ENCODE measurements at regions not wholly inside any gene's neighbourhood (a gene's known extent, or its start where the extent isn't known, plus 50 kb on each side); places are given as distances from the start of the nearest gene placed in this dataset.

GRCh38 chr1:220336391-220337031 lies 64.3 kb upstream of the RAB3GAP2 start:
- TF ChIP-seq REST (IDR thresholded peaks at IDR 0.05; ENCODE audit: unreplicated experiment) (no peak), EZH2 (IDR thresholded peaks at IDR 0.05; ENCODE audit: low read depth, unreplicated experiment) (no peak), CTCF (conservative IDR thresholded peaks at IDR 0.05; ENCODE audit: low read depth in 2 of 2) (no peak), ETS1 (IDR thresholded peaks at IDR 0.05) (no peak), EZH2phosphoT487 (IDR thresholded peaks at IDR 0.05; ENCODE audit: unreplicated experiment) (no peak), POLR2AphosphoS5 (IDR thresholded peaks at IDR 0.05; ENCODE audit: low read depth) (no peak), NANOG (IDR thresholded peaks at IDR 0.05; ENCODE audit: borderline replicate concordance) (no peak), CREB1 (CRISPR knock-in tag; IDR thresholded peaks at IDR 0.05; ENCODE audit: low read depth) (no peak), JUNB (IDR thresholded peaks at IDR 0.05; ENCODE audit: unreplicated experiment) (no peak), ZNF114 (CRISPR knock-in tag; IDR thresholded peaks at IDR 0.05) (no peak), ZNF331 (CRISPR knock-in tag; IDR thresholded peaks at IDR 0.05; ENCODE audit: low read depth) (no peak), STAT1 (IDR thresholded peaks at IDR 0.05; ENCODE audit: unreplicated experiment) (no peak), ZNF462 (CRISPR knock-in tag; IDR thresholded peaks at IDR 0.05) (no peak)

Data from GM23338 (cell line).